Keratinocyte (primary cell): ENCODE measurements at regions not wholly inside any gene's neighbourhood (a gene's known extent, or its start where the extent isn't known, plus 50 kb on each side); places are given as distances from the start of the nearest gene placed in this dataset.

Source experiments
- DNase-seq: peaks from one replicate; pipeline ENCODE4 v3.0.0-alpha.2; 2011; ENCODE audit warnings: low read depth, missing footprints, low spot score
- FAIRE-seq: peaks from 2 replicates; lab custom pipeline; 2011; peaks lifted over from hg19 to GRCh38; lab: Jason Lieb, UNC
- H2AFZ ChIP-seq: 2 replicates; pipeline ENCODE4 v1.6.0; 2012; ENCODE audit warnings: low read length, control low read depth, inconsistent platforms; ENCODE audit not compliant: control insufficient read depth
- H3K27ac ChIP-seq: 2 replicates; pipeline ENCODE4 v1.5.1; 2011; ENCODE audit warnings: low read length; ENCODE audit not compliant: control insufficient read depth, insufficient read depth
- H3K27me3 ChIP-seq: 3 replicates; pipeline ENCODE4 v1.6.0; 2011; ENCODE audit warnings: low read length; ENCODE audit not compliant: control insufficient read depth, insufficient read depth; ENCODE audit errors: extremely low read depth
- H3K36me3 ChIP-seq, 2 experiments: 2 replicates in 1 of 2; 3 replicates in 1 of 2; pipeline ENCODE4 v1.5.1; 2011; ENCODE audit warnings: low read length in 2 of 2, mild to moderate bottlenecking in 1 of 2; ENCODE audit not compliant: control insufficient read depth in 2 of 2, insufficient read depth in 2 of 2; ENCODE audit errors: extremely low read depth in 1 of 2
- H3K4me1 ChIP-seq: 3 replicates; pipeline ENCODE4 v1.5.1; 2011; ENCODE audit warnings: low read length; ENCODE audit not compliant: control insufficient read depth, insufficient read depth; ENCODE audit errors: extremely low read depth
- H3K4me2 ChIP-seq: 3 replicates; pipeline ENCODE4 v1.6.0; 2011; ENCODE audit warnings: low read depth, low read length; ENCODE audit not compliant: control insufficient read depth, insufficient read depth; ENCODE audit errors: extremely low read depth
- H3K4me3 ChIP-seq, 3 experiments: fragments of 200-600 bp in 1 of 3; sonication (generic) in 1 of 3; 2 replicates in 2 of 3; 3 replicates in 1 of 3; pipeline ENCODE4 v1.5.1; 2011 to 2016; ENCODE audit warnings: low read length in 3 of 3, mild to moderate bottlenecking in 3 of 3, control low read depth in 2 of 3, inconsistent platforms in 1 of 3, low read depth in 1 of 3, mixed read lengths in 1 of 3, mixed run types in 1 of 3, moderate library complexity in 1 of 3; ENCODE audit not compliant: control insufficient read depth in 2 of 3, insufficient read depth in 2 of 3; ENCODE audit errors: extremely low read depth in 1 of 3
- H3K79me2 ChIP-seq: 2 replicates; pipeline ENCODE4 v1.6.0; 2012; ENCODE audit warnings: low read length; ENCODE audit not compliant: control insufficient read depth, insufficient read depth
- H3K9ac ChIP-seq: 3 replicates; pipeline ENCODE4 v1.6.0; 2011; ENCODE audit warnings: low read length; ENCODE audit not compliant: control insufficient read depth, insufficient read depth; ENCODE audit errors: extremely low read depth
- H3K9me1 ChIP-seq: 3 replicates; pipeline ENCODE4 v1.6.0; 2011; ENCODE audit warnings: low read length; ENCODE audit not compliant: control insufficient read depth, insufficient read depth; ENCODE audit errors: extremely low read depth
- H3K9me3 ChIP-seq: 2 replicates; pipeline ENCODE4 v1.5.1; 2012; ENCODE audit warnings: low read depth, low read length; ENCODE audit not compliant: control insufficient read depth
- H4K20me1 ChIP-seq: 3 replicates; pipeline ENCODE4 v1.6.0; 2011; ENCODE audit warnings: low read length; ENCODE audit not compliant: control insufficient read depth, insufficient read depth; ENCODE audit errors: extremely low read depth
- CTCF ChIP-seq, 3 experiments: IDR thresholded peaks in 1 of 3; conservative IDR thresholded peaks in 1 of 3; optimal IDR thresholded peaks in 1 of 3; 2 replicates in 2 of 3; 3 replicates in 1 of 3; pipeline versions ENCODE3 to v1.5.1; 2011; ENCODE audit warnings: low read length in 3 of 3, mild to moderate bottlenecking in 3 of 3, moderate library complexity in 2 of 3, control low read depth in 1 of 3, inconsistent platforms in 1 of 3; ENCODE audit not compliant: insufficient read depth in 2 of 3; ENCODE audit errors: extremely low read depth in 1 of 3
- EZH2 ChIP-seq: IDR thresholded peaks from one replicate; pipeline ENCODE4 v1.6.1; 2012; ENCODE audit warnings: inconsistent platforms, mild to moderate bottlenecking, low read length, moderate library complexity
- dilution Hi-C: fragments of 300-500 bp; cut with MboI; formaldehyde crosslinking; loops from one replicate; pipeline ENCODE4 v1.7.0; 2020; ENCODE audit warnings: low sequenced_read_pairs; ENCODE audit not compliant: extremely low pct_ligation_motif_present

- H3K9ac ChIP-seq = no peak overlapping the region
- H2AFZ ChIP-seq = no peak overlapping the region
- TF ChIP-seq CTCF (optimal IDR thresholded peaks at IDR 0.05 in 1 of 3, IDR thresholded peaks at IDR 0.05 in 1 of 3, conservative IDR thresholded peaks at IDR 0.05 in 1 of 3; ENCODE audit: extremely low read depth in 1 of 3, insufficient read depth in 2 of 3, low read length in 3 of 3) = no peak
- TF ChIP-seq EZH2 = no peak
- H3K9me3 ChIP-seq = no peaks in the 10 kb centered on the region
- dilution Hi-C loops = no loop called here
- H3K27ac ChIP-seq = no peak overlapping the region
- no peaks in the 10 kb centered on the region for H3K4me1 ChIP-seq
- no peak overlapping the region for H3K4me3 ChIP-seq
- no peaks in the 10 kb centered on the region for H3K36me3 ChIP-seq
- FAIRE-seq (no peak), DNase-seq (no peak)
- no peak overlapping the region for H3K4me2 ChIP-seq
- H3K27me3 ChIP-seq = no peaks in the 10 kb centered on the region
- H4K20me1 ChIP-seq = no peaks in the 10 kb centered on the region
- H3K79me2 ChIP-seq = no peaks in the 10 kb centered on the region
- no peaks in the 10 kb centered on the region for H3K9me1 ChIP-seq
Observed at GRCh38 chr5:26205121-26205520, 833.3 kb downstream of the CDH9 start.

DNA sequence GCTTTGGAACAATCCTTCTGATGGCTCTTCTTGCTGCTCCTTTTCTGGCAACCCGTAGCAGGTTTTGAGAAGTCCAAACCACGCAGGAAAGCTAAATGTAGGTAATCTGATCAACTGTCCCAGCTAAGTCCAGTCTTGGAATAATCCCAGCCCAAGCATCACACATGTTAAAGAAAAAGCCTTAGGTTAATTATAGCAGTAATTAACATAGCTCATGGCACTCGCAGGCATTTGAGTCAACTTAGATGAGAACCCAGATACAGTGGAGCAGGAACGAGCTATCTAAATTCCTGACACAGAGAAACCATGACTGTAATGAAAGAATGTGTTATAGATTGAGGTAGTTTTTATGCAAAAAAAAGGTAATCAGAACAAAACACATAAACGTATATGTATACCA is 844.8 kb downstream of the CDH9 start:
- H3K9me1 ChIP-seq = no peaks in the 10 kb centered on the region
- H3K36me3 ChIP-seq = no peaks in the 10 kb centered on the region
- H2AFZ ChIP-seq = no peak overlapping the region
- FAIRE-seq = no peak
- no peak overlapping the region for H3K27ac ChIP-seq
- no peaks in the 10 kb centered on the region for H3K4me1 ChIP-seq
- H3K4me3 ChIP-seq = no peak overlapping the region
- H3K9me3 ChIP-seq = no peaks in the 10 kb centered on the region
- dilution Hi-C loops = no loop called here
- TF ChIP-seq EZH2 = no peak
- no peak for TF ChIP-seq CTCF (optimal IDR thresholded peaks at IDR 0.05 in 1 of 3, IDR thresholded peaks at IDR 0.05 in 1 of 3, conservative IDR thresholded peaks at IDR 0.05 in 1 of 3; ENCODE audit: extremely low read depth in 1 of 3, insufficient read depth in 2 of 3, low read length in 3 of 3)
- no peak for DNase-seq
- no peaks in the 10 kb centered on the region for H4K20me1 ChIP-seq
- H3K79me2 ChIP-seq = no peaks in the 10 kb centered on the region
- H3K9ac ChIP-seq = no peak overlapping the region
- no peak overlapping the region for H3K4me2 ChIP-seq
- H3K27me3 ChIP-seq = no peaks in the 10 kb centered on the region
